ENCODE measurements at regions not wholly inside any gene's neighbourhood (a gene's known extent, or its start where the extent isn't known, plus 50 kb on each side); places are given as distances from the start of the nearest gene placed in this dataset.

DNA sequence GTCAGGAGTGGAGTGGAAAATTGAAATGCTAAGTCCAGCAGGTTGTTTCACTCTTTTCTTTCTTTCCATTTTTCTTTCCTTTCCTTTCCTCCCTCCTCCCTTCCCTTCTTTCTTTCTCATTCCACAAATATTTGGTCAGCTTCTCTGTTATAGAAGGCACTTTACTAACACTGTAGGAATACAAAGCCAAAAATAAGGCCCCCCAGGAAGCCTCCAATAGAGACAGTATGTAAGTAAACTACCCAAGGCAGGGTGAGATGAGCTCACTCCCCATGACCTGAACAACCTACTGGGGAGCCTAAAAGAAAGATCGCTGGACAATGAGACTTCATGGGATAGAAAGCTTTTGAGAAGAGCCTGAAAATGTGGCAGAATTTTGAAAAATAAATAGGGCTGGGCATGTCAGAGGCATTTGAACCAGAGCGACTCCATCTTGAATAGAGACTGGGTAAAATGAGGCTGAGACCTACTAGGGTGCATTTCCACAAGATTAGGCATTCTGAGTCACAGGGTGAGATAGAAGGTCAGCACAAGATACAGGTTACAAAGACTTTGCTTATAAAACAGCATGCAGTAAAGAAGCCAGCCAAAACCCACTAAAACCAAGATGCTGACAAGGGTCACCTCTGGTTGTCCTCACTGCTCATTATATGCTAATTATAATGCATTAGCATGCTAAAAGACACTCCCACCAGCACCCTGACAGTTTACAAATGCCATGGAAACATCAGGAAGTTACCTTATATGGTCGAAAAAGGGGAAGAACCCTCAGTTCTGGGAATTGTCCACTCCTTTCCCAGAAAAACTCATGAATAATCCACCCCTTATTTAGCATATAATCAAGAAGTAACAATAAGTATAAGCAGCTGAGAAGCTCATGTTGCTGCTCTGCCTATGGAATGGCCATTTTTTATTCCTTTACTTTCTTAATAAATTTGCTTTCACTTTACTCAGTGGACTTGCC, 158.9 kb upstream of the EGFLAM start:
- no peak for DNase-seq (ENCODE audit: low spot score)

DNA sequence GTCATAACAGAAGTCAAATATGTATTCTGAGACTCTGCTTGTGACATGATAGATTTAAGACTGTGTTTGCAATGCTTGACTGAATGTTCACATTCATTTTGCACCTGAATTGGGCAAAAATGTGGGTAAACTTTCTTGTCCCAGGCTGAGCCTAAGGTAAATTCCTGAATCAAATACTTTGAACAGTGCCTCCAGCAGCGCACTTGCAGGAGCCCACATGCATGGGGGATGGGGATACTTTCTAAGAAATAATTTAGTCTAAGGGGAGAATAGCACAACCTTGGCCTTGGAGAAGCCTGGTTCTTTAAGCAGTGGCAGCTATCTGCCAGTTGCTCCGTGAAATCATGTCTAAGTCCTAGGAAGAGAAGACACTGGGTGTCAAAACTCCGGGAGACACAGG, 163.5 kb upstream of the EGFLAM start:
- DNase-seq (ENCODE audit: low spot score) = no peak

DNA sequence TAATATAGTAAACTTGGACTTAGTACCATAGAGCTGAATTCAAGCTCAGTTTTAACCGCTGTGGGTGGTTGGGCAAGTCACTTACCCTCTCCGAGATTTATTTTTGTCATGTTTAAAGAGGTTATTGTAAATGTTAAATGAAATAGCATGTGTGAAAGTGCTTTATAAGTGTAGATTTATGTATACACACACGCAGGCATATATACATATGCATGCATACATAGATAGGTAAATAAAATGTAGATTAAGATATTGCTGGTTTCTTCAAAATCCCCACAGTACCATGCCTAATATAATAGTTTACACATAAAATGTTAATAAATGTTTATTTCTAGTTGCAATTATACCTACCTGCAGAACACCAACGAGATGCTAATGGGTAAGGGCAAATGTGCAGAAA, 164.5 kb upstream of the EGFLAM start:
- no peak for DNase-seq (ENCODE audit: low spot score)

DNA sequence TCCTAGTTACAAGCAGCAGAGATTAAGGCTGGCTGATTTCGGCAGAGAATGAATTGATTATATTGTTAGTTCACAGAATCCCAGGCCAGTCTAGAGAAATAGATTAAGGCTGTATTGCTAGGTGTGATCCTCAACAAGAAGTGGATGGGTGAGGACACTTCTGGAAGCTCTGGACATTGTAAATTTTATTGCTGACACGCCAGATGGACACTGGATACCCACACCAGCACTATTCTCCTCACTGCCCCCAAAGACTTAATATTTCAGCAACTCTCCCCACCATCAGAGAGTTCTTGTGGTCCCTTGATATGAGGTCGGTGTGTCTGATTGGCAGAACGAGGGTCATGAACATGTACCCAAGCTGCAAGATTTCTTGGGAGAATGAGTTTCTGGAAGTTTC, 171.6 kb upstream of the EGFLAM start:
- no peak for DNase-seq (ENCODE audit: low spot score)

DNA sequence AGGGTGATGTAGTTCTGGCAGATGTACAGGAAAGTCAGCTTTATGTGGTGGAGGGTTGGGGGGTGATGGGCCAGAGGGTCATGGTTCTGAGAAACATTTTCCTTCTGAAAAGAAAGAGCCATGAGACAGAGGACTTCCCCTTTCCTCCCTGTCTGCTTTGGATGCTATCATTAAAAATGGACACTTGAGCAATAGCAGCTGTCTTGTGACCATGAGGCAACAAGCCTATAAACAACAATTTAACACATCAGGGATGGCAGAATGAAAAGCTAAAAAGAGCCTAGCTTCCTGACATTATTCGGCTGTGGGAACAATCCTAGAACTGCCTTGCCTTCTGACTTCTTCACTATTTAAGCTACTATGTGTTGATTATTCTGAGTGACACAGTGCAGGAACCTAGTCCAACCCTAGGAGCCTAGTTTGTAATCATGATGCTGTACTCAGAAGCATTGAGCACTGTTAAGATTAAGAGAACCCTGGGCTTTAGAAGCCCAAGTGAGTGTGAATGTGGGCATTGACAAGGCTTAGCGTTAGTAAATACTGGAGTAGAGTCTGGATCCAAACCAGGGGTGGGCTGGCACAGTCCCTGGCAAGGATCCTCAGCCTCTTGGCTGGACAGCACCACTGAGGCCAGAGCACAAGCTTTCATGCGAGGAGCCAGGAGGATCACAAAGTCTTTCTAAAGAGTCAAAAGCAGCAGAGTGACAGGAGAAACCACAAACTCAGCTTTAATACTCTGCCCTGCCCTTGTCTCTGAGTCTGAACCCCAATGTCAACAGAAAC, 178.5 kb upstream of the EGFLAM start:
- no peak for DNase-seq (ENCODE audit: low spot score)

DNA sequence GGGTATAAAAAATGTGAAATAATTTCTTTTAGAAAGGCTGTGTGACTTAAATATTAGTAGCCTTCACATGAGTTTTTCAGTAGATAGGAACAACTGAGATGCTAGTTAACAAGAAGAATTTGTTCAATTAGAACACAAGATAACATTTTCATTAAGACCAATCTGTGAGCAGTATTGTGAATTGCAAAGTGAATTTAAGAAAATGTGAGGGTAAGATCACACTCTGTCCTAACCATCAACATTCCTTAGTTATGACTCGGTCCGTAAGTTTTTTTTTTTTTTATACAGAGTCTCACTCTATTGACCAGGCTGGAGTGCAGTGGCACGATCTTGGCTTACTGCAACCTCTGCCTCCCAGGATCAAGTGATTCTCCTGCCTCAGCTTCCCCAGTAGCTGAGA, 180.2 kb upstream of the EGFLAM start:
- no peak for DNase-seq (ENCODE audit: low spot score)

DNA sequence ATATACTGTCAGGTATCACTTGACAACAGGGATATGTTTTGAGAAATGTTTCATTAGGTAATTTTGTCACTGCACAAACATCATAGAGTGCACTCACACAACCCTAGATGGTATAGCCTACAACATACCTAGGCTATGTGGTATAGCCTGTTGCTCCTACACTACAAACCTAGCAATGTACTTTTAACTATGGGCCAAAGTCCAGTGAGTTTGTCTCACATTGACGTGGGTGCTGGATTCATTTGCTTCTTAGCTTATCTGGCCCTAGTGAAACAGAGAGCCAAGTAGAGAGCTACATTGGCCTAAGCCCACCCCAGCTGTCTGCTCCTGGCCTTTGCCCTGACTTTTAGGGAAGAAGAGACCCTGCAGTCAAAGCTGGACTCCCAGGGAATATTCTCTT, 180.7 kb upstream of the EGFLAM start:
- DNase-seq (ENCODE audit: low spot score) = no peak

DNA sequence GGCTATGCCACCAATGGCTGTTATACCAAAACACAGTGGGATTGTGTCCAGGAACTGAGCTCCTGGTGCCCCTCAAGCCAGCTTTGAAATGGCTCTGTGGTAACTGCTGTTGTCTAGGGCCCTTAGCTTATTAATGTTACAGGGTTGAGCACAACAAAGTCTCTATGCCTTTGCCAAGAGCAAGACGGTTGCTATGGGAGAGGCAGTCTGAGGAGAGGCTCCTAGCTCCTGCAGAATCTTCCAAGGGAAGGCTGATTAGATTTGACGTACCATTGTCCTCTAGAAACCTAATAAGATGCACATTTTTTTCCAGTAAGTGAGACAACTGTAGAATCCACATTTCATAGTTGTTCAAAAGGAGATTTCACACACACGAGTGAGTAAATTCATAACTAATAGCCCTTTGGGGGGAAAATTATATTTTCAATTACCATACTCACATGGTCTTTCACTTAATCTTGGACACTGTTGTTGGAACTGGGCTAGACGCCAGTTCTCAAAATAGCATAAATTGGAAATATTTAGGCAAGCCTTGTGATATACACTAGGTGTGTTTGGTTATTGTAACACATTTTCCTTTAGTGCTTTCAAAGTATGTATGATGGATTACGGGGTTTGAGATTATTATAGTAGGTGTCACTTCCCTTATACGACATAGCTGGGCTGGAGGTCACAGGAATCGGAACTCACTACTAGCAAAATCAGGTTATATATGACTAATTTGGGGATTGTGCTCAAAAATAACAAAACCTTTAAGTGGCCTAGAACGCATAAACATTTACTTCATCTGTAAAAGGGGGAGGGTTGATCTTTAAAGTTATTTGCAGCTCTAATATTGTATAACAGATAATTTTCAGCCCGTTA, 186.3 kb upstream of the EGFLAM start:
- DNase-seq (ENCODE audit: low spot score) = no peak

DNA sequence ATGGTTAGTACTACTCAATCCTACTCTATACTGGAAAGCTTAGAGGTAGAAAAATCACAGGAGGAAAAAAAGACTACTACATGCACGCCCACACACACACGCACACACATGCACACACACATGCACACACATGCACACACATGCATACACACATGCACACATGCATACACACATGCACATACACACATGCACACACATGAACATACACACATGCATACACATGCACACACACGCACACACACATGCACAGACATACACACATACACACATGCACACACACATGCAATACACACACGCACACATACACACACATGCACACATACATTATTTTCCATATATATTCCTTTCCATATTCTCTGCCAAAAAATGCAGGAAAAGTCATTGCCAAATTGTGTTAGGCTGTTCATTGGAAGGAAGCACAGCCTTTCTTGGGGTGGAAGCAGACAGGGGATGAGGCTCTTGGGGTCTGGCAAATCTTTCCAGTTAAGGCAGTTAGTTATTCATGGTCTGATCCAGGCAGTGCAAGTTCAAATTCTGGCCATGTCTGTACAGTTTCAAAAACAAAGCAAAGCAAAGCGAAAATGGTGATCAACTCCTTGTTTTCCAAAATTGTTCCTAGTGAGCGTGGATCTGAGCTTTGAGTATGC, 187.9 kb upstream of the EGFLAM start:
- no peak for DNase-seq (ENCODE audit: low spot score)

DNA sequence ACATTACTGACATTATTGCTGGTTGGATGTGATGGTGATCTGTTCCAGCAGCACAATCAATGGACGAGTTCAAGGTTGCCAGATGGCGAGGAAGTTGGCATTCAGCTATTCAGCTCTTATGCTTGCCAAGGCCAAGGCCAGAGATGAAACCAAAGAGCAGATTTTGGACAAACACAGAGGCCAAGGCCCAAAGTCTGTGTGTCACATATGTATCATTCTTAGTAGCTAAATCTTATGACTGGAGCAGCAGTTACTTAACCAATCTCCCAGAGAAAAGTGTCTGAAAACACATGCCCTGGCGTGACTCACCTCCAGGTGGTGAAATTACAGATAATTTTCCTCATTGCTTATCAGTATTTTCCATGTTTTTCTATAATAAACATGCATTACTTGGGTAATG, 189.0 kb upstream of the EGFLAM start:
- DNase-seq (ENCODE audit: low spot score) = no peak

DNA sequence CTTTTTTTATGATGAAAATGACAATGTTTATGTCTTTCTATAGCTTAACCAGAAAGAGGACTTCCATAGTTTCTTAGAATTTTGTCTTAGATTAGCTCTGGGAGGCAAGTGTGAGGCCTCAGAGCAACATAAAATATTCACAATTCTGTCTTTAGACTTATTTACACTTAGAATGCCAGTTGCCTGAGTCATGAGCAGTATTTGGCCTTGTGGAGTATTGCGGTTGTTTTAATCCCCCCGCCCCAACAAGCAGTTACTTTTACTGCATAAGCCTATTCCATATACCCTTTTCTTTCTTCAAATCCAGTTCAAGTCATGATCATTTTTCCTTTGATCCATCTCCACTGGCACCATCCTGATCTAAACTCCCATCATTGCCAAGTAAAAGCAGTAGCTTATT, 198.0 kb upstream of the EGFLAM start:
- no peak for DNase-seq (ENCODE audit: low spot score)

DNA sequence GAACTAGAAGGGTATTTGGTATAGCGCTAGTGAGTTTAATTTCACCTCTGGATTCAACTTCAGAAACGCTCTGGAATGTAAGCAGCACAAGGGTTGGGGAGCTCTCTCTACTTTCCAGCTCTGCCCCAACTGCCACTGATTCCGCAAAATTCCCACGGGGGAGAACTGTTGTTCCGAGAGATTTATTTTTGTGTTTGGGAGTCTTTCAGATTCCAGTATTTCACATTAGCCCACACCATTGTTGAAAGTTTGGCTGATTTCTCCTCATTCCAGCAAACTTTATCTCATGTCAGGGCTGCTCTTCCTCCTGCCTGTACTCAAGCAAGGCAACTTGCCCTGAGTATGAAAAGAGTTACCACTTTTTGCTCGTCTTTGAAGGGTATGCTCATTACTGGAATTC, 198.5 kb upstream of the EGFLAM start:
- DNase-seq (ENCODE audit: low spot score) = no peak

DNA sequence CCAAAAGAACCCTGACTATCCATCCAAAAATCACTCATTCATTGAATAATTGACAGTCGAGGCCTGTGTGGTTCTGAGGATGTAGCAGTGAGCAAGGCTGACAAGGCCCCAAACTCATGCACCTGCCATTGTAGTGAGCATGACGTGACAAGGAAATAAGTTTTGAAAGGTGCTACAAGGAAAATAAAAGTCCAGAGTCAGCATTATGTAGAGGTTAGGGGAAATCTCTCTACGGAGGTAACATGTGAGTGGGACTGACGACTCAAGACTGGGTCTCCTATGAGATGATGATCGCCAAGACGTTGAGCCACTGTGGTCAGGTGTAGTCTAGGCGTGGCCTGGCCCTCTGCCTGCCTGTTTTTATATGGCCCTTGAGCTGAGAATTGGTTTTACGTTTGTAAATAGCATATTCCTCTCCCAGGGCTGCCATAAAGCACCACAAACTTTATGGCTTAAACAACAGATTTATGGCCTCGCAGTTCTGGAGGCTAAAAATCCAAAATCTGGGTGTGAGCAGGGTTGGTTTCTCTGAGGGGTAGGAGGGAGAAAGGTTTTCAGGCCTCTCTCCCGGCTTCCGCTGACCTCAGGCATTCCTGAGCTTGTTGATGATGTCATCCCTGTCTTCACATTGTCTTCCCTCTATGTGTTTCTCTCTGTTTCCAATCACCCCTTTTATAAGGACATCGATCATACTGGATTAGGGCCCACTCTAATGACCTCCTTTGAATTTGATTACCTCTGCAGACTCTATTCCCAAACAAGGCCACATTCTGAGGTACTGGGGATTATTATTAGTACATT, 206.4 kb upstream of the EGFLAM start:
- DNase-seq (ENCODE audit: low spot score) = no peak

DNA sequence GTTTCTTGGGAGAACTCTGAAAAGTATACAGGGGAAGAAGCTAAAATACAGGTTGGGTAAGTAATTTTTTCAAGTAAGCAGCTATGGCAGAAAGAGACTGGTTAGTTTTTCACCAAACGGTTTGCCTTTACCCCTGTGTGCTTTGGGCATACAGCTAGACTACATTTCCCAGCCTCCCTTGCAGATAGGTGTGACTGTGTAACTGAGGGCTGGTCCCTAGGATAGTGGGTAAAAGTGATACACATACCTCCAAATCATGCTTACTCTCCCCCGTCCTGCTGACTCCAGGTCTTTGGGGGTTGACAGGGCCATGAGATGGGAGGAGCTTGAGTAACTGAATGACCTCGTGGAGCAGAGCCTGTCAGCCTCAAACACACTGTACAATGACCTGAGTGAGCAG, 208.6 kb upstream of the GDNF start:
- no peak for DNase-seq (ENCODE audit: low spot score)

DNA sequence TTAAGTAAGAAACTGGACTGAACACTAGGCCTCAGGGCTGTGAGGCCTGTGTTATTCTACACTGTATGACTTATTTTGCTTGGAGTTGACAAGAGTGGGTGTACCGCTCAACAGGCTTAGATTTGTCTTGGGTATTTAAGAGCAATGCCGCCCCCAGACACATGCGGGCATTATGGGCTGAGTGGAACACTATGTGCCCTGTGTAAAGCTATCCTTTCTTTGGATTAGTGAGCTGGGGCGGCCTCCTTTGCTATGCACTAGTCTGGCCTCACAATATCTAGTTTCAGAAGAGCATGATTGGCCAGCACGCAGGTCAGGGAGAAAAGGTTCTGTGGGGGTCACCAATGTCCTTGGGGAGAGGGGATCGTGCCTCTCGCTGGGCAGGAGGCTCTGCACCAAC, 206.3 kb upstream of the GDNF start:
- no peak for DNase-seq (ENCODE audit: low spot score)

DNA sequence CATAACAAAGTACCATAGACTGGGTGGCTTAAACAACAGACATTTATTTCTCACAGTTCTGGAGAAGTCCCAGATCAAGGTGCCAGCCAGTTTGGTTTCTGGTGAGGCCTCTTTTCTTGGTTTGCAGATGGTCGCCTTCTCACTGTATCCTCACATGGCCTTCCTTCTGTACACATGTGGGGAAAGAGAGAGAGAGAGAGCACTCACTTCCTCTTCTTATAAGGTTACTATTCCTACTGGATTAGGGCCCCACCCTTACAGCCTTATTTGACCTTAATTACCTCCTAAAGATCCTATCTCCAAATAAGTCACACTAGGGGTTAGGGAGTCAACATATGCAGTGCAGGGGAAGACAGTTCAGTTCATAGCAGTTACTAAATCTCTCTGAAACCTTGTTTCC, 205.6 kb upstream of the GDNF start:
- DNase-seq (ENCODE audit: low spot score) = no peak

DNA sequence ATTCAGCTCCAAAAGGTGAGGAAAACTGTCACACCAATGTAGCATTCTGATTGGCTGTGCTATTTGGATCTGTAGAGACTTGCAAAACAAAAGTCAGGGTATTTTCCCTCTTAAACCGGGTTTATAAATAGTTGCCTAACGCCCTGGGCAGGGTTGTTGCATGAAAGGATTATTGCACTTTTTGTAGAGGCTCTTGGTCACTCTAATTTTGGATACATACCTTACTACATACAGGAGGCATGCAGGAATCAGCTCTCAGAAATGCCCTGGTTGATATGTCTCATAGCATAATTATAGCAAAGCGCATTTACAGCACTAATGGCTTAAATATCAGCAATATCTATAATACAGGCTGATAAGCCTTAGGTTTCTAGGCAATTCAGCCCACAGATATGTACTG, 200.0 kb upstream of the GDNF start:
- no peak for DNase-seq (ENCODE audit: low spot score)

DNA sequence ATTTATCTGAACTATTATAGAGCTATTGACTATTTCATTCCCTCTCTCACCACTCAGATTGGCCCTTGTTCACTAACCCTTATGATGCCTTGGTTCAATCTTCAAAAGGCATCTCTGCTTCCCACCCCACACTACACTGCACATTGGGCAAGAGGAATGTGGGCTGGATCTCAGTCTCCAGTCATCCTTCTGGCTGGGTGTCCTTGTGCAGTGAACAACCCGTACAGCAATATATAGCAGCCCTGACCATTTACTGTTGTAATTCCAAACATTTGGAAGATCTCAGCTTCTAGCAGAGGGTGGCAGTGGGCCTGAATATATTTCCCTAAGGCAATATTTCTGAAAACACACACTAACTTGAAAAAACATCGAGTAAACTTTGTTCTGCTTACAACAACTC, 199.2 kb upstream of the GDNF start:
- no peak for DNase-seq (ENCODE audit: low spot score)

DNA sequence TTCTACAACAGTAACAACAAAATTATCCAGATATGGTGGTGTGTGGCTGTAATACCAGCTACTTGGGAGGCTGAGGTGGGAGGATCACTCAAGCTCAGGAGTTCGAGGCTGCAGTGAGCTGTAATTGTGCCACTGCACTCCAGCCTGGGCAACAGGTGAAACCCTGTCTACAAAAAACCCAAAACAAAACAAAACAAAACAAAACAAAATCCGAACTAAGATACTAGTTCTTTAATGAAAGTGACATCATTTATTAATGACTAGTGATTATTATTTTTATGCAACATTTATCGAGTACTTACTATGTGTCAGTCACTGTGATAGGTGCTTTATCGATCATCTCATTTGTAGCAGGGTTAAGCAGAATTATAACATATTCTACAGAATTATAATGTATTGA, 196.9 kb upstream of the GDNF start:
- DNase-seq (ENCODE audit: low spot score) = no peak

DNA sequence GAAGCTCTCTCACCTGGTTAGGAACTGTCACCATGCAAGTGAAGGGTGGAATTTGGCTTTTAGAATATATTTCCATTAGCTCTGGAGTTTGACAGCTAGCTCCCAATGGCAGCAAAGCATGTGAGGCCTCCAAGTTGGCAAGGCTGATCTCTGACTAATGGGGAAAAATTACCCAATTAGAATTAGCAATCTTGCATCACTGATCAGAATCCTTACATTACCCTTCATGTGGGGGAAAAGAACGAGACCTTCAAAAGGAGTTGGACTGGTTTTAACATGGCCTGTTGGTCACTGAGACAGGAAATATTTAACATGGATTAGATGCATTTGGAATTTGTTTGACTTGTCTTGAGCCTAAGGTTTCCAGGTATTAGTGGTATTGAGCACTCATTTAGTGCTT, 192.3 kb upstream of the GDNF start:
- no peak for DNase-seq (ENCODE audit: low spot score)

DNA sequence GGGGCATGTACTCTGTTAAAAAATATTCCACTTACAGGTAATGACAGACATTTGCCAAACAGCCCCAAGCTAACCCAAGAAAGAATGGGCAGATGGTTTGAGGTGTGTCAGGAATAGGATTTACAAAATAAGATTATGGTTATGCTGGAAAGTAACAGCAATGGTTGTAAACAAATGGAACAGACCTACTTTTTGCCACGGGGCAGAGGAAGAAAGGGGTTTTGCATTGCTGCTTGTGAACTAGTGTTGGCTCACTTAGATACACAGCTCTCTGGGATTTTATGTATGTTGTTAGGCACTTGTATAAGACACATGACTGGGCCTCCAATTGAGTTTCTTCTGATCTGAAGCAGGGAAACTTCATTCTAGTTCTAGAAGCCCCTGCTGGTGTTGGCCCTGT, 191.5 kb upstream of the GDNF start:
- DNase-seq (ENCODE audit: low spot score) = no peak

Measured in left forelimb (tissue), 1 donor.